SK-N-DZ (cell line): ENCODE measurements at regions not wholly inside any gene's neighbourhood (a gene's known extent, or its start where the extent isn't known, plus 50 kb on each side); places are given as distances from the start of the nearest gene placed in this dataset.

ENCODE experiments used
- small RNA-seq, 2 experiments: library from RNA; depleted of rRNA; stranded (forward); fragments of <200 nt; gene quantifications; one replicate each; pipeline ENCODE3, GENCODE V24; 2014

Small RNA genes in the stretch of these regions (small RNA-seq; reads per million reads assigned to genes)
- gene AC239809.1 (0 reads per million in 2 experiments), gene MIR6077 (0 reads per million in 2 experiments), gene RF00019 (0 reads per million in 2 experiments), gene RNU1-120P (0 to 0.03 reads per million in 2 experiments), gene RNU1-122P (0.13 to 0.40 reads per million in 2 experiments), gene RNU1-13P (1.3 to 1.6 reads per million in 2 experiments), gene RNVU1-1 (0.84 to 6.1 reads per million in 2 experiments), gene RNVU1-2 (0 reads per million in 2 experiments), gene RNVU1-3 (0.03 to 0.04 reads per million in 2 experiments)
